ENCODE measurements at regions not wholly inside any gene's neighbourhood (a gene's known extent, or its start where the extent isn't known, plus 50 kb on each side); places are given as distances from the start of the nearest gene placed in this dataset.
"Not testable (repeated sequence)": the region's sequence is repeated elsewhere in the genome, so short reads cannot be mapped to it uniquely, and the experiment has no call there.

DNA sequence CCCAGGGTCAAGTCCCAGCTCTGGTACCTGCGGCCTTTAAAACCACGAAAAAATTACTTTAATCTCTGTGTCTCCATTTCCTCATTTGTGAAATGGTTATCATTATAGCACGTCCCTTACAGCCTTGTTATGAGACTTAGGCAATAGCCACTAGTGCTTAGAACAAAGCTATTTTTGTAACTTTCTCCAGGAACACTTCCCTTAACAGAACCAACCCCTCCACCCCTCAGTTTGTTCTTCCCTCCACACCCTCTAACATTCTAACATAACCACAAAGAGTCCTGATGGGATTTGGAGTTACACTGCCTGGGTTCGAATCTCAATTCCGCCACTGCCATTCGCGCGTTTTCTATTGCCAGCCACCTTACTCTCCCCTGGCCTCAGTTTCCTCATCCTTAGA lies 2777.4 kb upstream of the TPTE start:
- not testable (repeated sequence) for TF ChIP-seq CTCF, POLR2A (IDR thresholded peaks at IDR 0.05)
